ENCODE measurements at regions not wholly inside any gene's neighbourhood (a gene's known extent, or its start where the extent isn't known, plus 50 kb on each side); places are given as distances from the start of the nearest gene placed in this dataset.

GRCh38 chr16:6229186-6229585, 1103.5 kb upstream of the RBFOX1 start:
- TF ChIP-seq, protein P1, sequence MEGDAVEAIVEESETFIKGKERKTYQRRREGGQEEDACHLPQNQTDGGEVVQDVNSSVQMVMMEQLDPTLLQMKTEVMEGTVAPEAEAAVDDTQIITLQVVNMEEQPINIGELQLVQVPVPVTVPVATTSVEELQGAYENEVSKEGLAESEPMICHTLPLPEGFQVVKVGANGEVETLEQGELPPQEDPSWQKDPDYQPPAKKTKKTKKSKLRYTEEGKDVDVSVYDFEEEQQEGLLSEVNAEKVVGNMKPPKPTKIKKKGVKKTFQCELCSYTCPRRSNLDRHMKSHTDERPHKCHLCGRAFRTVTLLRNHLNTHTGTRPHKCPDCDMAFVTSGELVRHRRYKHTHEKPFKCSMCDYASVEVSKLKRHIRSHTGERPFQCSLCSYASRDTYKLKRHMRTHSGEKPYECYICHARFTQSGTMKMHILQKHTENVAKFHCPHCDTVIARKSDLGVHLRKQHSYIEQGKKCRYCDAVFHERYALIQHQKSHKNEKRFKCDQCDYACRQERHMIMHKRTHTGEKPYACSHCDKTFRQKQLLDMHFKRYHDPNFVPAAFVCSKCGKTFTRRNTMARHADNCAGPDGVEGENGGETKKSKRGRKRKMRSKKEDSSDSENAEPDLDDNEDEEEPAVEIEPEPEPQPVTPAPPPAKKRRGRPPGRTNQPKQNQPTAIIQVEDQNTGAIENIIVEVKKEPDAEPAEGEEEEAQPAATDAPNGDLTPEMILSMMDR (IDR thresholded peaks at IDR 0.05; ENCODE audit: low read depth, low read length), result no peak
- TF ChIP-seq EZH2phosphoT487 (IDR thresholded peaks at IDR 0.05; ENCODE audit: low read depth), result no peak
